Keratinocyte (primary cell): ENCODE measurements at regions not wholly inside any gene's neighbourhood (a gene's known extent, or its start where the extent isn't known, plus 50 kb on each side); places are given as distances from the start of the nearest gene placed in this dataset.

Experiments
- DNase-seq: peaks from one replicate; pipeline ENCODE4 v3.0.0-alpha.2; 2011; ENCODE audit warnings: low read depth, missing footprints, low spot score
- FAIRE-seq: peaks from 2 replicates; lab custom pipeline; 2011; peaks lifted over from hg19 to GRCh38; lab: Jason Lieb, UNC
- H2AFZ ChIP-seq: 2 replicates; pipeline ENCODE4 v1.6.0; 2012; ENCODE audit warnings: low read length, control low read depth, inconsistent platforms; ENCODE audit not compliant: control insufficient read depth
- H3K27ac ChIP-seq: 2 replicates; pipeline ENCODE4 v1.5.1; 2011; ENCODE audit warnings: low read length; ENCODE audit not compliant: control insufficient read depth, insufficient read depth
- H3K27me3 ChIP-seq: 3 replicates; pipeline ENCODE4 v1.6.0; 2011; ENCODE audit warnings: low read length; ENCODE audit not compliant: control insufficient read depth, insufficient read depth; ENCODE audit errors: extremely low read depth
- H3K36me3 ChIP-seq, 2 experiments: 2 replicates in 1 of 2; 3 replicates in 1 of 2; pipeline ENCODE4 v1.5.1; 2011; ENCODE audit warnings: low read length in 2 of 2, mild to moderate bottlenecking in 1 of 2; ENCODE audit not compliant: control insufficient read depth in 2 of 2, insufficient read depth in 2 of 2; ENCODE audit errors: extremely low read depth in 1 of 2
- H3K4me1 ChIP-seq: 3 replicates; pipeline ENCODE4 v1.5.1; 2011; ENCODE audit warnings: low read length; ENCODE audit not compliant: control insufficient read depth, insufficient read depth; ENCODE audit errors: extremely low read depth
- H3K4me2 ChIP-seq: 3 replicates; pipeline ENCODE4 v1.6.0; 2011; ENCODE audit warnings: low read depth, low read length; ENCODE audit not compliant: control insufficient read depth, insufficient read depth; ENCODE audit errors: extremely low read depth
- H3K4me3 ChIP-seq, 3 experiments: fragments of 200-600 bp in 1 of 3; sonication (generic) in 1 of 3; 2 replicates in 2 of 3; 3 replicates in 1 of 3; pipeline ENCODE4 v1.5.1; 2011 to 2016; ENCODE audit warnings: low read length in 3 of 3, mild to moderate bottlenecking in 3 of 3, control low read depth in 2 of 3, inconsistent platforms in 1 of 3, low read depth in 1 of 3, mixed read lengths in 1 of 3, mixed run types in 1 of 3, moderate library complexity in 1 of 3; ENCODE audit not compliant: control insufficient read depth in 2 of 3, insufficient read depth in 2 of 3; ENCODE audit errors: extremely low read depth in 1 of 3
- H3K79me2 ChIP-seq: 2 replicates; pipeline ENCODE4 v1.6.0; 2012; ENCODE audit warnings: low read length; ENCODE audit not compliant: control insufficient read depth, insufficient read depth
- H3K9ac ChIP-seq: 3 replicates; pipeline ENCODE4 v1.6.0; 2011; ENCODE audit warnings: low read length; ENCODE audit not compliant: control insufficient read depth, insufficient read depth; ENCODE audit errors: extremely low read depth
- H3K9me1 ChIP-seq: 3 replicates; pipeline ENCODE4 v1.6.0; 2011; ENCODE audit warnings: low read length; ENCODE audit not compliant: control insufficient read depth, insufficient read depth; ENCODE audit errors: extremely low read depth
- H3K9me3 ChIP-seq: 2 replicates; pipeline ENCODE4 v1.5.1; 2012; ENCODE audit warnings: low read depth, low read length; ENCODE audit not compliant: control insufficient read depth
- H4K20me1 ChIP-seq: 3 replicates; pipeline ENCODE4 v1.6.0; 2011; ENCODE audit warnings: low read length; ENCODE audit not compliant: control insufficient read depth, insufficient read depth; ENCODE audit errors: extremely low read depth
- CTCF ChIP-seq, 3 experiments: IDR thresholded peaks in 1 of 3; conservative IDR thresholded peaks in 1 of 3; optimal IDR thresholded peaks in 1 of 3; 2 replicates in 2 of 3; 3 replicates in 1 of 3; pipeline versions ENCODE3 to v1.5.1; 2011; ENCODE audit warnings: low read length in 3 of 3, mild to moderate bottlenecking in 3 of 3, moderate library complexity in 2 of 3, control low read depth in 1 of 3, inconsistent platforms in 1 of 3; ENCODE audit not compliant: insufficient read depth in 2 of 3; ENCODE audit errors: extremely low read depth in 1 of 3
- EZH2 ChIP-seq: IDR thresholded peaks from one replicate; pipeline ENCODE4 v1.6.1; 2012; ENCODE audit warnings: inconsistent platforms, mild to moderate bottlenecking, low read length, moderate library complexity
- dilution Hi-C: fragments of 300-500 bp; cut with MboI; formaldehyde crosslinking; loops from one replicate; pipeline ENCODE4 v1.7.0; 2020; ENCODE audit warnings: low sequenced_read_pairs; ENCODE audit not compliant: extremely low pct_ligation_motif_present

DNA sequence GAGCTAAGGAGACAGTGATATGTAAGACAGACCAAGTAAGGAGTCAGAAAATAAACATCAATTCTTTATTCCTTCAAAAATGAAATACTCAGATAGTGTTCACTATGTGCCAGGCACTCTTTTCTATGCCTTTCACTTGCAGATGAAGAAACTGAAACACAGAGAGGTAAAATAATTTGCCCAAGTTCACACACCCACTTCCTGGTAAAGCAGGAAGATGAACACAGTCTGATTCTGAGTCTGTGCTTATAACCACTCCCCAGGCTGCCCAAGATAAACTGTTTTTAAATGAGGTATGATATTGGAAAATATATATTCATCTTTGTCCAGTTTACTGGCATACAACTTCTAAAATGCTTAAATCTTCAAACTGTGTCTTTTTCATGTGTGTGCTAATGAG lies 294.4 kb upstream of the NPVF start:
- no peak overlapping the region for H2AFZ ChIP-seq
- H3K27ac ChIP-seq: no peak overlapping the region
- H3K4me2 ChIP-seq: no peak overlapping the region
- no peaks in the 10 kb centered on the region for H3K9me1 ChIP-seq
- H3K9ac ChIP-seq: no peak overlapping the region
- H3K79me2 ChIP-seq: no peaks in the 10 kb centered on the region
- TF ChIP-seq CTCF (optimal IDR thresholded peaks at IDR 0.05 in 1 of 3, IDR thresholded peaks at IDR 0.05 in 1 of 3, conservative IDR thresholded peaks at IDR 0.05 in 1 of 3; ENCODE audit: extremely low read depth in 1 of 3, insufficient read depth in 2 of 3, low read length in 3 of 3): no peak
- no peak for TF ChIP-seq EZH2
- no peak overlapping the region for H3K4me3 ChIP-seq
- dilution Hi-C loops: no loop called here
- H3K9me3 ChIP-seq: no peaks in the 10 kb centered on the region
- H3K36me3 ChIP-seq: no peaks in the 10 kb centered on the region
- H3K4me1 ChIP-seq: no peaks in the 10 kb centered on the region
- FAIRE-seq (no peak), DNase-seq (no peak)
- no peaks in the 10 kb centered on the region for H3K27me3 ChIP-seq
- no peaks in the 10 kb centered on the region for H4K20me1 ChIP-seq

- no peaks in the 10 kb centered on the region for H3K36me3 ChIP-seq
- FAIRE-seq: no peak
These were observed 299.4 kb upstream of the NPVF start for GRCh38 chr7:25527665-25528170.

More at GRCh38 chr7:25527665-25528170, 299.4 kb upstream of the NPVF start:
- Histone ChIP-seq H3K79me2 (no peaks in the 10 kb centered on the region), H3K9ac (no peak overlapping the region), H3K9me3 (no peaks in the 10 kb centered on the region), H2AFZ (no peak overlapping the region), H3K4me3 (no peak overlapping the region), H3K4me1 (no peaks in the 10 kb centered on the region), H3K4me2 (no peak overlapping the region), H3K9me1 (no peaks in the 10 kb centered on the region), H3K27me3 (no peaks in the 10 kb centered on the region), H4K20me1 (no peaks in the 10 kb centered on the region), H3K27ac (no peak overlapping the region)
- DNase-seq: no peak
- TF ChIP-seq CTCF (optimal IDR thresholded peaks at IDR 0.05 in 1 of 3, IDR thresholded peaks at IDR 0.05 in 1 of 3, conservative IDR thresholded peaks at IDR 0.05 in 1 of 3; ENCODE audit: extremely low read depth in 1 of 3, insufficient read depth in 2 of 3, low read length in 3 of 3): no peak
- no peak for TF ChIP-seq EZH2
- dilution Hi-C loops: no loop called here
